GM03348 (cell line): ENCODE measurements at regions not wholly inside any gene's neighbourhood (a gene's known extent, or its start where the extent isn't known, plus 50 kb on each side); places are given as distances from the start of the nearest gene placed in this dataset.

ENCODE experiments used
- DNase-seq: peaks from one replicate; pipeline ENCODE4 v3.0.0; 2012; ENCODE audit warnings: low spot score

DNA sequence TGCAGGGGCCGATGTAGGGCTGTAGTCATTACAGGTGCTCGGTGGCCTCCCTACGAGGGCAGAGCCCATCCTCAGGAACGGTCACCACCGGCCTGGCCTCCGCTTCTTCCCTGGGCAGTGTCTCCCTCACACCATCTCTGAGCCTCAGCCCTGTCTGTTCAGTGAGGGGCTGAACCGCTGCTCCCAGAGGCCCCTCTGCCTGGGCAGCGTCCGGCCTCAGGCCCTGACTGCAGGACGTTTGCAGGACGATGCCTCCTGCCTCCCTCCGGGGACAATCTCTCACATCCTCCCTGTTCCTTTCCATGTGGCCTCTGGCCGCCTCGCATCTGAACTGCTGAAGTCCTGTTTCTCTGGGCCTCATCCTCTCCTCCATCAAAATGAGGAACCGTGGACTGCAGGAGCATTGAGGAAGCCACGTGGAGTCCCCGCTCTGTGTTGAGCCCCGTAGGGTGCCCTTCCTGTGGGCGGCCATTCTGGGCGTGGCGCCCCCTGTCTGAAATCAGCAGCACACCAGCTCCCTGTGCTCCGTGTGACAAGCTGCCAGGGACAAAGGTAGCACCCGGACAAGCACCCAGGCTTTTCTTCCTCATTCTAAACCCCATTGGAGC lies 933.5 kb downstream of the BRD1 start:
- no peak for DNase-seq

DNA sequence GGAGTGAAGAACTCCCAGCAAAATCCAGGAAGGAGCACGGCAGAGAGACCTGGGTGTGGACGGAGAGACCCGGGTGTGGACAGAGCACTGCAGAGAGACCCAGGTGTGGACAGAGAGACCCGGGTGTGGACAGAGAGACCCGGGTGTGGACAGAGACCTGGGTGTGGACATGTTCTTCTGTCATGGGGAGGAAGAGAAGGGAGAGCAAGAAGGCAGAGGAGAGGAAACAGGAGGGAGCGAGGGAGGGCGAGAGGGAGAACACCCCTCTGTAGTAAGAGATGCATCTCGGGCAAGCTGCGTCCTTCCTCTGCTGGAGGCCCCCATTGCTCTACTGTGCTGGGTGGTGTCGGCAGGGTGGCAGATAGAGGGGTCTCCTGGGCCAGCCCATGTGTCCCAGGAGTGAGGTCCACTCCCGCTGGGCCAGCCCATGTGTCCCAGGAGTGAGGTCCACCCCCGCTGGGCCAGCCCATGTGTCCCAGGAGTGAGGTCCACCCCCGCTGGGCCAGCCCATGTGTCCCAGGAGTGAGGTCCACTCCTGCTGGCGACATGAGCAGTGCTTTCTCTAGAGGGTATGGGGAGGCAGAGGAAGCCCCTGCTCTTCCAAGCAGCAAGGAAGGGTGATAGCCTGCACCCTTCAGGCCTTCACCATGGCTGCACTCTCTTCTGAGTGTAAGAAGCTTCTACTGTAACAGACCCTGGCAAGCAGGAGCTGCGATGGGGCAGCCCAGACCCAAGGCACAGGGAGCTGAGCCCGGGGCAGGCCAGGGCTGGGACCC lies 934.2 kb downstream of the BRD1 start:
- DNase-seq = no peak

DNA sequence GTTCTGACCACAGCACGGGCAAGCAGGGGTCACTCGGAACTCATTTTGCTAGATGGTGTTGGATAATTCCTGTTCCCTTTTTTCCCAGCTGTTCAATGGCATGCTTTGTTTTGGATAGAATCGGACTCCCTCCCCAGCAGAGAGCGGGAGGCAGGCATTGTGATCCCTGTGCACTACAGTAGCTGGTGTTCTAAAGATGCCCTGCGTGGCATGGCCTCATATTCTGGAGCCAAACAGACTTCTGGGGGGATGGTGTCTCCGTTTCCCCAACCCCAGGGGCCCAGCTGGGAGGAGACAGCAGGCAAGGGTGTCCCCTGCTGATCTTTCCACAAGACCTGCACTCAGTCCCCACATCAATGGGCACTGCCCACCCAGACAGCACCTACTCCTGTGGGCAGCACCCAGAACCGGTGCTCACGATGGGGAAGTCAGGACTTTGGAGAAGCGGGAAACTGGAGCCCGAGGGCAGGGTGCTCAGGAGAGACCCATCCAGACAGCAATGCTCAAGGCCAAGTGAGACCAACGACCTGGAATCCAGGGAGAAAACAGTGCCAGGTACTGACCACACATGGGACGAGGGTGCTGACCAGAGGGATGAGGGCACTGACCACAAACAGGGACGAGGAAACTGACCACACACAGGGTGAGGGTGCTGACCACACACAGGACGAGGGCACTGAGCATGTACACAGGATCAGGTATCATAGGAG lies 934.9 kb downstream of the BRD1 start:
- no peak for DNase-seq

DNA sequence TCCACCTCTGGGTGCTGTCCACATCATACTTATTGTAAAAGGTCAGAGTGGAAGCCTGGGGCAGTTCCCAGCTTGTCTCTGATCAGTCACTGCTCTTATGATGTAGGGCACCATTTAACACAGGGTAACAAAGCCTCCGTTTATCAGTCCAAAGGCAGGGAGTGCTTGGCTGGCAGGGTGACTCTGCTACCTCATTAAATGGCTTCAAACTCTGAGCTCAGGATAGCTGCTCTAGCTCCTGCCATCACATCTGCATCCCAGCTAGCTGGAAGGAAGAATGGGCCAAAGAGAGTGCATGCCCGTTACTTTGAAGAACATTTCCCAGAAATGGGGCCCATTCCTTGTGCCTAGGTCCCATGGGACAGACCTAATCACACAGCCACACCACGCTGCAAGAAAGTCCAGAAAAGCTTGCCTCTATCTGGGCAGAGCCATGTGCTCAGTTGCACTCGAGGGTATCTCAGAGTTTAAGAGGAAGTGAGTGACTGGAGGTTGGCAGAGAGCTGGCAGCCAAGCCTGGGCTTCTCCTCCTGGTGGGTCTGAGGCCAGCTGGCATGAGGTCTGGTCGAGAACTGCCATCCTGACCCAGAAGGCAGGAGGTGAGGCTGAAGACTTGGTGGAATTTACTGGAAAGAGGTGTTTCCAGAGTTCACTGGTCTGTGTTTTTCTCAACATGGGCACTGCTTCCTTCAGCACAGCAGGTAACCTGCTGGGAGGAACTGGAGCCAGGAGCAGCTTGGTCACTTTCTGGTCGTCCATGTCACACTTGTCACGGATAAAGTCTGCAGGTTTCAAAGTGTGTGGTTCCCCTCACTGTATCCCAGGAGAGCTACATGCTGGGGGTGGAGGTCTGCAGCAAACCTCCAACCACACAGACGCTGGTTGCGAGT lies 935.7 kb downstream of the BRD1 start:
- no peak for DNase-seq

DNA sequence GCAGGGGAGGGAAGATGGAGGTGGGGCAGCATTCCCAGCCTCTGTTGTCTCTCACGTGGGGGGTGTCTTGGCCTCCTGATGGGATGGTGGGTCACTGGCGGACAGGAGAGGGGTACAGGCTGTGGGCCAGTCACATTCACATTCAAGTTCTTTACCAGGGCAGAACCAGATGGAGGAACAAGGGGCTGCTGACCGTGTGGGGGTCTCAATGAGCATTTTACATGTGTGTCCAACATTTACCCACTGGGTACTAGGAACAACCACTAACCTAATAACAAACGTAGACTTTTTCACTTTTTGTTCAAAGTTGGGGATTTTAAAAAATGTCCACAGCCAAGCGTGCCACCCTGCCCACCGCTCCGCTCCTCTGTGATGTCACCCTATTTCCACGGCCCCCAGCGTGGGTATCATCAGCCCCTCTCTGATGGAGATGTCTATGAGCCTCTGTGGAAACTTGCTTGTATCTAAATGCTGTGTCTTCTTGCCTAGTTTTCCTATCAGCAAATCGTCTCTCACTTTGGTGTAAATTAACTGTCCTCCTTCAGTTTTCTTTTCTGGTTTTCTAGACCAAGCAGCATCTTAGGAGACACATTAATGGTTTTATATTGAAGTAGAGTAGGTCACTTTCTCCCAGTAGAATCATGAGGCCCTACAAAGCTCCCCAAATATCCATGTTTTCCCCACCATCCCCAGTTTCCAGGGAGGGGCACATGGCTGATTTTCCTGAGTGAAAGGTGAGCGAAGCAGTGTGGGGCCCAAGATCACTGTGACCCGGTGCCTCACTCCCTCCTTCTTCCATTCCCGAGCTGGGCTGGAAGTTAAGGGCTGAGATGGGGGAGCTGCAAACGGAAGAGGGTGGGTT lies 936.7 kb downstream of the BRD1 start:
- no peak for DNase-seq

DNA sequence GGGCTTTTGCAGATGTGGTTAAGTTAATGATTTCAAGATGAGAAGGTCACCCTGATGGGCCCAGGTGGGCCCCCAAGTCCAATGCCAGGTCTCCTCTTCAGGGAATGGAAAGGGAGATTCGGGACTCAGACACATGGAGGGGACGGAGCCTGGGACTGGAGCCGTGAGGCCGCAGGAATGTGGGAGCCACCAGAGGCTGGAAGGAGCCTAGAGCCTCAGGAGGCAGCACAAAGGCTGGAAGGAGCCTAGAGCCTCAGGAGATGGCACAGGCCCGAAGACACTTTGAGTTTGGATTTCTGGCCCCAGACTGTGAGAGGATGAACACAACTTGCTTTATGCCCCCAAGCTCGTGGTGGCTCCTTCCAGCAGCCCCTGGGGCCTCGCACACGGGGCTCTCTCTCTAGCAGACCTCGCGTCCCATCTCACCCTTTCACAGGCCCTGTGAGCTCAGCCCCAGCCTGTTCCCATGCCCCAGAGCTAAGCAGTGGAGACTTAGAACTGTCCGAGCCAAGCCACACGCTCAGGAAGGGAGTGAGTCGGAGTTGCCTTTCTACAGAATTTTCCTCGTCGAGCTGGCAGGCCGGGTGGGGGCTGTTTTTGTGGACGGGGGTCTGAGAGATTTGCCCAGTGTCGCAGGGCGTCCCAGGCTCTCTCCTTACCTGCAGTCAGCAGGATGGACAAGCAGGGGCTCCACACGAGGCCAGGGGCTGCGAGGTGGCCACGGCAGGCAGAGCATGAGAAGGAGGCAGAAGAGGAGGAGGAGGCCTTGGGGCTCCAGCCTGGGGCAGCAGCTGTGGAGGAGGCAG lies 937.6 kb downstream of the BRD1 start:
- no peak for DNase-seq

DNA sequence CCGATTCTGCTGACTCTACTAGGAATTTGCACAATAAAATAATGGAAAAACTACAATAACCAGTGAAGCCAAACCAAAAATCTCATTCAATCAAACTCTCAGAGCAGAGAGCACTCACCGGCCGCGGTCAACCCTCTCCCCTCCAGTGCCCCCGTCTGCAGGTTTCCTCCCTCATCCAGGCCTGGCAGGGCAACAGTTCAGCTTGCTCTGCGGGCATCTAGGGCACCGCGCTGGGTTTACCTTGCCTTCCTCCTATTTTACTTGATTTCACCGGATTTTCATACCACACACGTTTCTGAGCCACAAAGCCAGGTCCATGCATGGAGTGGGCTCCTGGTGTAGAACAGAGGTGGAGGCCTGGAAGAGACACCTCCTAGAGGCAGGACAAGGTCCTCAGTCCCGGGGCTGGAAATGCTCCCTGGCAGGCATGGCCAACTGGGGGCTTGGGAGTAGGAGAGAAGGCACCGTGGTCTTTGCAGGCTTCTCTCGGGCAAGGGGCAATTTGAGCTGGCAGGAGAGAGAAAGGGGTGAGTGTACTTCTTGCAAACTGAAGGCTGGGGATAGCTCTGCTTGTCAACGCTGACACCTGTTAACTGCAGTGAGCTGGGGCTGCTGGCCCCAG lies 938.4 kb downstream of the BRD1 start:
- DNase-seq = no peak

DNA sequence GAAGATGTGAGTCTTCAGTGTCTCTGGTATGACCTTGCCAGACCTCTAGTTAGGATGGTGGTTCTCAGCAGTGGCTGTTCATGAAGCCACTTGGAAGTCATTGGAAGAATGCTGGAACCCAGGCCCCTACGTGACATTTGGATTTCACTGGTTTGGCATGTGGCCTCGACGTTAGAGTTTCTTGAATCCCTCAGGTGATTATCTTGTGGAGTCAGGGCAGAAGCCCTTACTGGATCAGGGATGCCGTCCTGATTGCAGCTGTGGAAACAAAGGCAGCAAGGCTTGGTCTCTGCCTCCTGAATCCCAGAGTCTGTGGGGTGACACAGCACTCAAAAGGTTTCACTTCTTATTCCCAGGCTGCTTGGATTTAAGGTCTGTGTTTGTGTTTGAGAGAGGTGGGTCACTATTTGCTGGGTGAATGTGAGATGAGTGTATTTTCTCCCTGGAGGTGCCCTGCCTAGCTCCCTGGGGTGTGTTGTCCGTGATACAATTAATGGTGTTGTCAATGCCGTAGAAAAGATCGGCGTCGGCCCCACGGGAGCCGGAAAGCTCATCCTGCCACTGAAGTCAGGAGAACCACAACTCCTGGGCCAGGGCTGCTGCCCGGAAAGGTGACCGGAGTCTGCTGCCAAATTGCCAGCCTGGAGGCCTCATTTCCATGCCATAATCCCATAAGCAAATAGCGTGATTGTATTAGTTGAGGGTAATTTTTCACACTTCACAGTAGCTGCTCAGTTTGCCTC lies 939.0 kb downstream of the BRD1 start:
- no peak for DNase-seq

DNA sequence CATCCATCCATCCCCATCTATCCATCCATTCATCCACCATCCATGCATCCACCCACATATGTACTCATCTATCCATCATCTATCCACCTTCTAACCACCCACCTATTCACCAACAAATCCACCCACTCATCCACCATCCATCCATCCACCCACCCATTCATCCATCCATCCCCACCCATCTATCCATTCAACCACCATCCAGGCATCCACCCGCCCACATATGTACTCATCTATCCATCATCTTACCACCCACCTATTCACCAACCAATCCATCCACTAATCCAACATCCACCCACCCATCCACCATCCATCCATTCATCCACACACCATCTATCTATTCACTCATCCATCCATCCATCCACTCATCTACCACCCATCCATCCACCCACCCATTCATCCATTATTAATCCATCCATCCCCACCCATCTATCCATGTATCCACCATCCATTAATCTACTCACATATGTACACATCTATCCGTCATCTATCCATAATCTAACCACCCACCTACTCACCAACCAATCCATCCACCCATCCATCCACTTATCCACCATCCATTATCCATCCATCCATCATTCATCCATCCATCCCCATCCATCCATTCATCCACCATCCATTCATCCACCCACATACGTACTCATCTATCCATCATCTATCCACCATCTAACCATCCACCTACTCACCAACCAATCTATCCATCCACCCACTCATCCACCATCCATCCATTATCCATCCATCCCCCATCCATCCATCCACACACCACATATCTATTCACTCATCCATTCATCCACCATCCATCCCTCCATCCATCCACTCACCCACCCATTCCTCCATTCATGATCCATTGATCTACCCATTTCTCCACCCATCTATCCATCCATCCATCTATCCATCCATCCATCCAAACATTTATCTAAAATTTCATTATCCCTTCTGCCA lies 940.0 kb downstream of the BRD1 start:
- DNase-seq = no peak

DNA sequence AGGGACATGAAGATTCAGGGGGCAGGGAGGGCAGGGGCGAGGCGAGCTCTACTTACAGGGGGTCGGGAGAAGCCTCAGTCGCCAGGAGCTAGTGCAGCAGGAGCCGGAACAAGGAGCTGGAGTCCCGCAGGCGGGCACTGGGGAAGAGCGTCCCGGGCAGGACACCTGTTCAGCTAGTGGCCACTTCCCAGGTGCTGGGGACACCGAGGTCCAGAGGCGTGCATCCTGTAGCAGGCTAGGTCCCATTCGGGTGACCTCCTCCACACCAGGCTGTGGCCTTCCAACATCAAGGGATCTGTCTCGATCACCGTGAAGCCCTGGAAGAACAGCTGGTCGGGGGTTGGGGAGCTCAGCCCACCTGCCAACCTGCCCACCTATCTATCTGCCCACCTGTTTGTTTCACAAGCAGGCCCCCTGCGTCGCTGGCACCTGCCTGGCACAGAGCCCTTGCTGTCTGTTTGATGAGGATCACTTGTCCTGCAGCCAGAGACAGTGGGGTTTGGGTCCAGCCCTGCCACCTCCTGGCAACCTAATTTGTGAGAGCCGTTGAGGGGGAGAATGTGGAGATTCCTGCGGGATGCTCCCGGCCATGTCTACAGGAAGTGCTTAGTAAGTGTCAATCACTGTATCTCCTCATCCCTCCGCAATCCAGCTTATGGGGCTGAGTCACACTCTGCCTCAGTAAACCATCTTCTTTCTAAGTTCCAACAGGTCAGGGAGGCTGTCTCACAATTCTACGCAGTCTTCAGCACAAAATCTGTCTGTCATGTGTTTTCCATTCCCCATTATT lies 940.9 kb downstream of the BRD1 start:
- DNase-seq = no peak

DNA sequence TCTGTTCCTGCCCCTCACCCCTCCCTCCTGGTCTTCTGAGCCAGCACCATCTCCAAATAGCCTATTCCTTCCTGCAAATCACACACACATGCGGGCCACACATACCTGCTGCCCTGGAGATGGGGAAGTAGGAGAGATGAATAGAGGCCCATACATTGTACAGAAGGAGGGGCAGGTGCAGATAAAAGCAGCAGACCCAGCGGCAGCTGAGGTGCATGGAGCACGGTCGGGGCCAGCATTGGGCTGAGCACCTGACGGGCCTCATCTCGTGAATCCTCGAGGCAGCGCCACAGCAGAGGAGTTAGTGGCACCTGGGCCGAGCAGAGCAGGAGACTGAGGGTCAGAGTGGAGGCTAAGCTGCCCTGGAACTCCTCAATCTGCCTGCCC lies 941.8 kb downstream of the BRD1 start:
- no peak for DNase-seq

DNA sequence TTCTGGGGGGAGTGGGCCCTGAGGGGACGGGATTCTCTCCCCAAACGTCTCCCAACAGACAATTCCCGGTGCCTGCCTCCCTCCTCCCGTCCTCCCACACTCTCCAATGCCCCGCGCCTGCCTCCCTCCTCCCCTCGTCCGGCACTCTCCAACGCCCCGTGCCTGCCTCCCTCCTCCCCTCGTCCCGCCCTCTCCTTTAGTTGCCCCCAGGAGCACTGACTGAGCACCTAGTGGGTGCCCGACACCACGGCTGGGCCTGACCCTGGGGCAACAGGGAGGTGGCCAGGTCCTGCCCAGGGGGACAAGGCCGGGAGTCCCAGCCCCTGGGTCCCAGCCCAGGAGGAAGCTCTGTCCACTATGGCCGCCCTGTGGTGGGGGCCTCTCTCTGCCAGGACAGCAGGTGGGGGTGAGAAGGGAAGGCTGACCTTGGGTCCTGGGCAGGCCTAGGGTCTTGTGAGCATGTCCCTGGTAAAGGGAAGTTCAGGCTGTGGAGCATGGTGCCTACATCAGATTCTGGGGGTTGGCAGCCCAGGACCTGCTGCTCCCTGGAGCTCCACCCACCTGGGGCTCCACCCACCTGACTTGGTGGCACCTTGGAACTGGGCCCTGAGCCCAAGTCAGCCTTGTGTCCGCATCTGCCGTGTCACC lies 942.3 kb downstream of the BRD1 start:
- no peak for DNase-seq

DNA sequence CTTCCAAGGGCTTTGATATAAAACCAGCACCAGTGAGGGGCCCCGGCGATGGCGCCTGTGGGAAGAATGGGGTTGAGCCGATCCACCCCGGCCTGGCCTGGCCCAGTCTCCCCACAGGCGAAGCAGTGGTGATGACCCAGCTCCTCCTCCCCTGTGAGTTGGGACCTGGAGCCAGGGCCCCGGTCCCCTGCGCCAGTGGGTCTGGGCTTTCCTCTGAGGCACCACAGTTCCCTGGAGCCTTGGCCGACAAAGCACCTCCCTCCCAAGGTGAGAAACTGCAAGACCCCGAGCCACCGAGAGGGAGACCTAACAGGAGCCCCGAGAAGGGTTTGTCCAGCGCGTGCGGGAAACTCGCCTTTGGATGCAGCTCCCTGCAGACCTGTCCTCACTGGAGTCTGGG lies 942.9 kb downstream of the BRD1 start:
- DNase-seq = no peak

DNA sequence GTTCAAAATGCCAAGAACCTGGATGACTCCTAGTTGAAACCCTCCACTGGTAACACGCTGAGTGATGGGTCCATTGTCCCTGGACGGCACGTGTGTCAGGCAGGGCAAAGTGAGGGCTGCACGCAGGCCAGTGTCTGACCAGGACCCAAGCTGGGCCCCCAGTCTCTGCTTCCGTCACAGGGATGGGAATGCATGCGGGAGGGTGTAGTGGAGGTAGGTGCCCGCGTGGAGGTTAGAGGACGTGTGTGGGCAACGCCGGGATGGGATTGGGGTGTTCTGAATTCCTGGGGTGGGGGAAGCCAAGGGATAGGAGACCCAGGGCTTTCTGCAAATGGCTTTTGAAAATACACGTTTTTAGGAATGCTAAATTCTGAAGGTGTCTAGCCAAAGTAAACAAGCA lies 943.3 kb downstream of the BRD1 start:
- no peak for DNase-seq

DNA sequence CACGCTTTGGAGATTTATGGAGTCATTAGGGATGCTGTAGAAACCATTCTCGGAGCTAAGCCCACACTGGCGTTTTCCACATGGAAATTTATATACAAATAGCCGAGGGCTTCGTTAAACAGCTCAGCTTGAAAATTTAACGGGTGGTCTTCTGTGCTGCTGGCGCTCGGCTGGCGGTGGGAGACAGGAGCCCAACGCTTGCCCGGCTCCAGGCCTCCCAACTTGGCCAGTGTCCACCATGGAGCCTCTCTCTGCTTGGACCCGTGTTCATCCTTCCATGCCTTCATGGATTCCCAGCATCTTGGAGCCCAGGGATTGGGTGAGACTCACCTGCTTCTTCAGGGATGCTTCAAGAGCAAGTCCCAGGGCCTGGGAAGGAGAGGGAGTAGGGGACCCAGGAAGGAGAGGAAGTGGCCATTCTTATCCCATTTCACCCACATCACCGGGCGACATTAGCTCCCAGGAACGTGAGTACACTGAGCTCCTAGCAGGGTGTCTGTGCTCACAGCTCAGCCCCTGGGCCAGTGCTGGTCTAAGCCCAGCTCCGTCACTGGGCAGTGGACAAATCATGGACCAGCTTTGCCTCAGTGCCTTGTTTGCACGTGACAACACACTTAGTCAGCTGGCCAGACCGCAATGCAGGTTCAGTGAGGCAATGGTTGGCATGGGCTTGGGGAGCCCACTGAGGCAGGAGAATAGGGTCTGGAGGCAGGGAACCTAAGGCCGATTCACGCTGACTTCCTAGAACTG lies 944.3 kb downstream of the BRD1 start:
- DNase-seq = no peak

DNA sequence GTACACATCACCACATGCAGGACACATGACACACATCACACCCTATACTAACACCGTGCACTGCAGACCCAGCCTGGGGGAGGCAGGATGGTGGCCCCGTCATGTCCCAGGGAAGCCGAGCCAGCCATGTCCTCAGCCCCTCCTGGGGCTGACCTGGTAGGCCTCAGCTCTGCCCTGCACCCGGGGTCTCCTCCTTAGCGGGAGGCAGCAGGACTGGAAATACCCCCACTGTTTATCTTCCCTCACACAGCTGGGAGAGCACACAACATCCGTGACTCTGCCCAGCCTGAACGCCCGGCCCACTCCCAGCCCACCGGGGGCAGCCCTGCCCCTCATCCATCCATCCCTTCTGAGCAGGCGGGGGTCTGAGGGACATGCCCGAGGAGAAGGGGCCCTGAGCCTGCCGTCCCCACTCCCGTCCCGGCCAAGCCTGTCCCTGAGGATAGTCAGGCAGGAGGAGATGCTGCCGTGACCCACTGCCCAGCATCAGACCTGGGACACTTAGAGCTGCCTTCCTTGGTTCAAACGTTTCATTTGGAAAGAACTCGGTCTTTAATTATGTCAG lies 945.0 kb downstream of the BRD1 start:
- DNase-seq = no peak
